HG02610 (cell line): ENCODE measurements at regions not wholly inside any gene's neighbourhood (a gene's known extent, or its start where the extent isn't known, plus 50 kb on each side); places are given as distances from the start of the nearest gene placed in this dataset.
A peak's percentile ranks its signal among the peaks of the same experiment; 100 is the strongest.

Experiments
- ATAC-seq: cut with Tn5 transposase; IDR thresholded peaks from one replicate; pipeline ENCODE4 v1.9.1; 2021; ENCODE audit warnings: mild to moderate bottlenecking, moderate library complexity; ENCODE audit not compliant: unreplicated experiment

GRCh38 chr9:99607842-99608448 lies 213.7 kb upstream of the NR4A3 start:
- no peak for ATAC-seq

- no peak for ATAC-seq
These were observed 207.3 kb upstream of the NR4A3 start for GRCh38 chr9:99614341-99614740.

GRCh38 chr9:99621040-99621439 lies 200.6 kb upstream of the NR4A3 start:
- no peak for ATAC-seq

GRCh38 chr9:99622679-99623078 lies 199.0 kb upstream of the NR4A3 start:
- ATAC-seq = no peak

- no peak for ATAC-seq
These were observed 197.8 kb upstream of the NR4A3 start for GRCh38 chr9:99623780-99624364.

- no peak for ATAC-seq
These were observed 197.0 kb upstream of the NR4A3 start for GRCh38 chr9:99624499-99625233.

- ATAC-seq = no peak
These were observed 195.3 kb upstream of the NR4A3 start for GRCh38 chr9:99626426-99626825.

- no peak for ATAC-seq
These were observed 193.4 kb upstream of the NR4A3 start for GRCh38 chr9:99628285-99628684.

- no peak for ATAC-seq
These were observed 192.7 kb upstream of the NR4A3 start for GRCh38 chr9:99628849-99629620.

- no peak for ATAC-seq
These were observed 189.2 kb upstream of the NR4A3 start for GRCh38 chr9:99632349-99633038.

GRCh38 chr9:99633265-99633664 lies 188.4 kb upstream of the NR4A3 start:
- ATAC-seq = no peak

GRCh38 chr9:99634186-99634585 lies 187.5 kb upstream of the NR4A3 start:
- ATAC-seq = no peak

- no peak for ATAC-seq
These were observed 186.7 kb upstream of the NR4A3 start for GRCh38 chr9:99635032-99635431.

GRCh38 chr9:99637641-99638040 lies 184.0 kb upstream of the NR4A3 start:
- no peak for ATAC-seq

GRCh38 chr9:99638971-99639370 lies 182.7 kb upstream of the NR4A3 start:
- ATAC-seq = no peak

- ATAC-seq = no peak
These were observed 174.1 kb upstream of the NR4A3 start for GRCh38 chr9:99647604-99648003.

GRCh38 chr9:99650187-99650874 lies 171.4 kb upstream of the NR4A3 start:
- no peak for ATAC-seq

GRCh38 chr9:99660191-99660636 lies 161.5 kb upstream of the NR4A3 start:
- ATAC-seq = peak; percentile 94

GRCh38 chr9:99663297-99663696 lies 158.4 kb upstream of the NR4A3 start:
- no peak for ATAC-seq

- ATAC-seq = no peak
These were observed 157.8 kb upstream of the NR4A3 start for GRCh38 chr9:99663856-99664255.
